ENCODE measurements at regions not wholly inside any gene's neighbourhood (a gene's known extent, or its start where the extent isn't known, plus 50 kb on each side); places are given as distances from the start of the nearest gene placed in this dataset.

DNA sequence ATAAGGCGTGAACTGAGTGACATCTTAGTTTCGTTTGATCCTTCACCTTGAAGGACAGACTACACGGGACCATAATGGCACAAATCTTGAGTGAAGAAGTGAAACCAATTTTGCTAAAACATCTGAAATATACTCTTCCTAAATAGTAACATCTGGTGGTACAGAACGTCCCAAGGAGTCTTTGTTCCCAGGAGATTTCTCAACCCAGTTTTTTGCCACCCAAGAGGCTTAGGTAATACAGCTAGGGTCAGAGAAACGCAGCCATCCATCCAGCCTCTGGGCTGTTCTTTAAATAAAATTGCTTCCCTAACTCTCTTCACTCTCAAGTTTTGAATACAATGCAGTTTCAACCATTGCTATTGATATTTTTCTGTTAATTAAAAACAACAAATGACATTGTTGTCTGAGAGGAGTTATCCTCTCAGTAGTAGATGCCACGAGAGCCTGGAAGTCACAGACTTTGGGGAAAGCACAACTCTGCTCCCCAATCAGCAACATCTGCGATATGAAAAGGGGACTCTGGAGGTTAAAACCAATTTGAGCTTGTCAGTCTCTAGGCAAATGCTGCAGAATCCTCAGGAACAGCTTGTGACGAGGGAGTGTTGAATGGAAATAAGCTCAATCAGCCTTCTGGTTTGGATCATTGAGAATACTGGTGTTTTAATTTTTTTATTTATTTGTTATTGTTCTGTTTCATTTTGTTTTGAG lies 394.3 kb upstream of the ADGRL2 start:
- H3K27ac ChIP-seq (ENCODE audit: low read depth, low read length, poor library complexity, severe bottlenecking), result no peak overlapping the region
- H2AFZ ChIP-seq (ENCODE audit: low read length), result no peak overlapping the region
- no peaks in the 10 kb centered on the region for H3K9me2 ChIP-seq (ENCODE audit: low read depth, low read length)

DNA sequence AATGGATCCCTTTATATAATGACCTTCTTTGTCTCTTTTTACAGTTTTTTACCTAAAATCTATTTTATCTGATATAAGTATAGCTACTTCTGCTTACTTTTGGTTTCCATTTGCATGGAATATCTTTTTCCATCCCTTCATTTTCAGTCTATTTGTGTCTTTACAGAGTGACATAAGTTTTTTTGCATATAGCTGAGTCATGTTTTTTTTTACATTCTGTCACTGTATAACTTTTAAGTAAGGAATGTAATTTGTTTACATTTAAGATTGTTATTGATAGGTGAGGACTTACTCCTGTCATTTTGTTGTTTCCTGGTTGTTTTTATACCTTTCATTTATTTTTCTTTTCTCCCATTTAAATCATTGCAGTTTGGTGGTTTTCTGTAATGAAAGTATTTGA lies 402.7 kb upstream of the ADGRL2 start:
- Histone ChIP-seq H3K27me3 (ENCODE audit: insufficient read depth, low read length) (no peaks in the 10 kb centered on the region), H3K79me2 (ENCODE audit: insufficient read depth, low read length) (no peaks in the 10 kb centered on the region), H3K4me3 (ENCODE audit: low read depth, low read length, poor library complexity, severe bottlenecking) (no peak overlapping the region), H3K36me3 (ENCODE audit: insufficient read depth, low read length) (no peaks in the 10 kb centered on the region), H3K9ac (ENCODE audit: low read length) (no peak overlapping the region), H4K20me1 (ENCODE audit: insufficient read depth, low read length) (no peaks in the 10 kb centered on the region), H3K4me2 (ENCODE audit: low read length) (no peak overlapping the region), H3K9me3 (ENCODE audit: low read length) (no peaks in the 10 kb centered on the region), H3K4me1 (ENCODE audit: insufficient read depth, low read length, severe bottlenecking) (no peaks in the 10 kb centered on the region), H2AFZ (ENCODE audit: low read length) (no peak overlapping the region), H3F3A (ENCODE audit: insufficient read depth, low read length) (no peaks in the 10 kb centered on the region), H3K9me2 (ENCODE audit: low read depth, low read length) (no peaks in the 10 kb centered on the region), H3K27ac (ENCODE audit: low read depth, low read length, poor library complexity, severe bottlenecking) (no peak overlapping the region)
- no peak for TF ChIP-seq EZH2 (IDR thresholded peaks at IDR 0.05; ENCODE audit: borderline replicate concordance, low read length)
- TF ChIP-seq, protein P1, sequence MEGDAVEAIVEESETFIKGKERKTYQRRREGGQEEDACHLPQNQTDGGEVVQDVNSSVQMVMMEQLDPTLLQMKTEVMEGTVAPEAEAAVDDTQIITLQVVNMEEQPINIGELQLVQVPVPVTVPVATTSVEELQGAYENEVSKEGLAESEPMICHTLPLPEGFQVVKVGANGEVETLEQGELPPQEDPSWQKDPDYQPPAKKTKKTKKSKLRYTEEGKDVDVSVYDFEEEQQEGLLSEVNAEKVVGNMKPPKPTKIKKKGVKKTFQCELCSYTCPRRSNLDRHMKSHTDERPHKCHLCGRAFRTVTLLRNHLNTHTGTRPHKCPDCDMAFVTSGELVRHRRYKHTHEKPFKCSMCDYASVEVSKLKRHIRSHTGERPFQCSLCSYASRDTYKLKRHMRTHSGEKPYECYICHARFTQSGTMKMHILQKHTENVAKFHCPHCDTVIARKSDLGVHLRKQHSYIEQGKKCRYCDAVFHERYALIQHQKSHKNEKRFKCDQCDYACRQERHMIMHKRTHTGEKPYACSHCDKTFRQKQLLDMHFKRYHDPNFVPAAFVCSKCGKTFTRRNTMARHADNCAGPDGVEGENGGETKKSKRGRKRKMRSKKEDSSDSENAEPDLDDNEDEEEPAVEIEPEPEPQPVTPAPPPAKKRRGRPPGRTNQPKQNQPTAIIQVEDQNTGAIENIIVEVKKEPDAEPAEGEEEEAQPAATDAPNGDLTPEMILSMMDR (IDR thresholded peaks at IDR 0.05; ENCODE audit: low read length), result no peak

More for the DNA sequence above, 394.3 kb upstream of the ADGRL2 start:
- Histone ChIP-seq H3K36me3 (ENCODE audit: insufficient read depth, low read length) (no peaks in the 10 kb centered on the region), H3K9me3 (ENCODE audit: low read length) (no peaks in the 10 kb centered on the region), H3K4me1 (ENCODE audit: insufficient read depth, low read length, severe bottlenecking) (no peaks in the 10 kb centered on the region), H3K79me2 (ENCODE audit: insufficient read depth, low read length) (no peaks in the 10 kb centered on the region), H3K4me3 (ENCODE audit: low read depth, low read length, poor library complexity, severe bottlenecking) (no peak overlapping the region), H3K27me3 (ENCODE audit: insufficient read depth, low read length) (no peaks in the 10 kb centered on the region), H3K4me2 (ENCODE audit: low read length) (no peak overlapping the region), H3F3A (ENCODE audit: insufficient read depth, low read length) (no peaks in the 10 kb centered on the region), H4K20me1 (ENCODE audit: insufficient read depth, low read length) (no peaks in the 10 kb centered on the region), H3K9ac (ENCODE audit: low read length) (no peak overlapping the region)
- TF ChIP-seq, protein P1 (IDR thresholded peaks at IDR 0.05; ENCODE audit: low read length), result no peak
- no peak for TF ChIP-seq EZH2 (IDR thresholded peaks at IDR 0.05; ENCODE audit: borderline replicate concordance, low read length)

DNA sequence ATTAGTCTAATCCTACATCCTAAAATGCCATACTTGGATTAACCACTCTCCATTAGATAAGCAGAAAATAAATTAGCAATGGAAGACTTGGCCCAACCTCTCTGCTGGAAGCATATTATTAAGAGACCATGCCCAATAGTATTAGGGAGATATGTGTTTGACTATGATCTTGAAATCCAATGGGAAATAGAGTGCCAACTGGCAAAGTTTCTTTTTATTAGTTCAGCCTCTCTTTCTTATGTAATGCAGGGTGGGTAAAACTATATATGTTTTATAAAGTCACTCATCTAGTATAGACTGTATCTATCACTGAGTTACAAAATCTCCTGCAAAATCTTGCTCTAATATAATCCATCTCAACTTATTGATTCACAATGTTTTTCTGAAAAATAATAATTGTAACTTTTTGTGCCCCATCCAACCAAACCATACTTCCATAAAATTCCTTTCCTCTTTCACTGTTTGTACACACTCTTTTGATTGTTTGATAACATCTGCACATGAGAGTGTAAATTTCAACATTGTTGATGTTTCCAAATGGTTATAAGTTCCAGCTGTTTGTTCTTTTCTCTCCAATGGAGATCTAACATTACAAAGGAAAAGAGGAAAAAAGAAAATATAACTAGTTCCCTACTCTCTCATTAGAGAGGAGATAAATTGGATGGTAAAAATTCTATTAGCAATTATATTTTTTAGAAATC lies 408.1 kb upstream of the ADGRL2 start:
- Histone ChIP-seq H3K4me2 (ENCODE audit: low read length) (no peak overlapping the region), H3K79me2 (ENCODE audit: insufficient read depth, low read length) (no peaks in the 10 kb centered on the region), H4K20me1 (ENCODE audit: insufficient read depth, low read length) (no peaks in the 10 kb centered on the region), H3K9ac (ENCODE audit: low read length) (no peak overlapping the region), H3K9me2 (ENCODE audit: low read depth, low read length) (no peaks in the 10 kb centered on the region), H2AFZ (ENCODE audit: low read length) (no peak overlapping the region), H3K4me3 (ENCODE audit: low read depth, low read length, poor library complexity, severe bottlenecking) (no peak overlapping the region), H3F3A (ENCODE audit: insufficient read depth, low read length) (no peaks in the 10 kb centered on the region), H3K9me3 (ENCODE audit: low read length) (no peaks in the 10 kb centered on the region), H3K27me3 (ENCODE audit: insufficient read depth, low read length) (no peaks in the 10 kb centered on the region), H3K27ac (ENCODE audit: low read depth, low read length, poor library complexity, severe bottlenecking) (no peak overlapping the region), H3K4me1 (ENCODE audit: insufficient read depth, low read length, severe bottlenecking) (no peaks in the 10 kb centered on the region), H3K36me3 (ENCODE audit: insufficient read depth, low read length) (no peaks in the 10 kb centered on the region)
- TF ChIP-seq EZH2 (IDR thresholded peaks at IDR 0.05; ENCODE audit: borderline replicate concordance, low read length), result no peak
- TF ChIP-seq, protein P1 (IDR thresholded peaks at IDR 0.05; ENCODE audit: low read length), result no peak
